ENCODE measurements at regions not wholly inside any gene's neighbourhood (a gene's known extent, or its start where the extent isn't known, plus 50 kb on each side); places are given as distances from the start of the nearest gene placed in this dataset.

DNA sequence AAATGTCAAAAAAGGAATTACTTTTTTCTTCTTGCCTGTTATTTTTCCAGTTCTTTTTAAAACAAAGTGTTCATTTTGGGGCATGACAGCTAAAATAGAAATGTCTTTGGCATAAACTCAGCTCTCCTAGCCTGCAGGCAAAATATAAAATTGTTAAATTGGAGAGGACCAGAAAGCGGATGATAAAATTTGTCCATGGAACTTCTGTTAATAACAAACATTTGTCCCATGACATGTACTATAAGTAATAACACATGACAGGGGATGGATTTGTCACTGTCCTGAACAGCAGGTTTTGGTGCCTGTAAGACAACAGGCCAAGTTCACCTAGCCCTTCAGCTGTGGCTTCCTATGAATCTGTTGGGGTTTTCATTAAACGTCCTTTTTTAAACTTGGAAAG lies 184.0 kb upstream of the TTC29 start:
- H3K9me3 ChIP-seq (ENCODE audit: control insufficient read depth in 1 of 2, low read length in 2 of 2), result no peaks in the 10 kb centered on the region
- Mint-ChIP-seq H3K9me3 (no peaks in the 10 kb centered on the region), H3K36me3 (no peaks in the 10 kb centered on the region), H3K4me3 (no peak overlapping the region), H3K27me3 (peaks cover 0 to 3% of the 10 kb centered on the region in 2 donors), H3K27ac (no peak overlapping the region), H3K4me1 (no peaks in the 10 kb centered on the region)
- H3K27me3 ChIP-seq (ENCODE audit: insufficient read depth, low read length), result no peaks in the 10 kb centered on the region
- no peak overlapping the region for H3K4me3 ChIP-seq (ENCODE audit: low read length in 2 of 2)
- intact Hi-C loops (cut with micrococcal nuclease), result no loop called here
- DNase-seq, result no peak
- POLR2A ChIA-PET (ENCODE audit: partially characterized antibody), result no interaction called here
- H3K36me3 ChIP-seq (ENCODE audit: insufficient read depth, low read length), result no peaks in the 10 kb centered on the region
- no peak overlapping the region for H3K27ac ChIP-seq (ENCODE audit: low read depth, low read length)
- CTCF ChIA-PET (ENCODE audit: partially characterized antibody), result interaction anchor here (0.6 kb wide), 1 partner anchor 11 kb away, joined by 3 read pairs; no protein-coding TSS in a partner anchor
- H3K4me1 ChIP-seq (ENCODE audit: insufficient read depth, low read length), result no peaks in the 10 kb centered on the region

GRCh38 chr4:147134536-147135210 lies 189.0 kb upstream of the TTC29 start:
- POLR2A ChIA-PET (ENCODE audit: partially characterized antibody), result no interaction called here
- no peak overlapping the region for H3K4me3 ChIP-seq (ENCODE audit: low read length in 2 of 2)
- intact Hi-C loops (cut with micrococcal nuclease), result no loop called here
- H3K4me1 Mint-ChIP-seq, result no peaks in the 10 kb centered on the region
- no peak for DNase-seq
- H3K9me3 Mint-ChIP-seq, result no peaks in the 10 kb centered on the region
- H3K4me3 Mint-ChIP-seq, result no peak overlapping the region
- peaks cover 2 to 9% of the 10 kb centered on the region in 2 donors for H3K27me3 Mint-ChIP-seq
- H3K27me3 ChIP-seq (ENCODE audit: insufficient read depth, low read length), result no peaks in the 10 kb centered on the region
- no peaks in the 10 kb centered on the region for H3K36me3 Mint-ChIP-seq
- H3K27ac ChIP-seq (ENCODE audit: low read depth, low read length), result no peak overlapping the region
- no peaks in the 10 kb centered on the region for H3K4me1 ChIP-seq (ENCODE audit: insufficient read depth, low read length)
- CTCF ChIA-PET (ENCODE audit: partially characterized antibody), result no interaction called here
- no peak overlapping the region for H3K27ac Mint-ChIP-seq
- no peaks in the 10 kb centered on the region for H3K36me3 ChIP-seq (ENCODE audit: insufficient read depth, low read length)
- H3K9me3 ChIP-seq (ENCODE audit: control insufficient read depth in 1 of 2, low read length in 2 of 2), result no peaks in the 10 kb centered on the region

DNA sequence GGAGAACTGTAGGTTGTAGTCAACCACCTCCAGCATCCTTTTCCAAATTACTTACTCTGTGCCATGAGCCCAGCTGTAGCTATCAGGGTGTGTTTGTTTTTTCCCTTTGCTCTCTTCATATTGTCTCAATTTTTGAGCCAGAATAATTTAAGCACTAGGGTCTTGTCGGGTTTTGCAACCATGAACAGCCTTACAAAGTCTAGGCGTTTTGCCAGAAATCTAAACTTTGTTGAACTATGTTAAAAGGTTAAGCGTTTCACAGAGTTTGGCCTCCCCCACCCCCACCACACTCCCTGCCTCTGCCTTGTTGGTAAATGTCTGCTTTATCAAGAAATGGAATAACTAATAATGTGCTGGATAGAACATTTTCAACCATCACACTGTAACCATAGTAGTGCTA lies 190.6 kb upstream of the TTC29 start:
- ChIA-PET POLR2A (ENCODE audit: partially characterized antibody) (no interaction called here), CTCF (ENCODE audit: partially characterized antibody) (no interaction called here)
- Histone ChIP-seq H3K27me3 (ENCODE audit: insufficient read depth, low read length) (no peaks in the 10 kb centered on the region), H3K4me1 (ENCODE audit: insufficient read depth, low read length) (no peaks in the 10 kb centered on the region), H3K4me3 (ENCODE audit: low read length in 2 of 2) (no peak overlapping the region), H3K27ac (ENCODE audit: low read depth, low read length) (no peak overlapping the region), H3K36me3 (ENCODE audit: insufficient read depth, low read length) (no peaks in the 10 kb centered on the region), H3K9me3 (ENCODE audit: control insufficient read depth in 1 of 2, low read length in 2 of 2) (no peaks in the 10 kb centered on the region)
- Mint-ChIP-seq H3K27ac (no peak overlapping the region), H3K4me3 (no peak overlapping the region), H3K27me3 (peaks cover 2 to 9% of the 10 kb centered on the region in 2 donors), H3K36me3 (no peaks in the 10 kb centered on the region), H3K4me1 (no peaks in the 10 kb centered on the region), H3K9me3 (peaks cover 0 to 3% (median 0%) of the 10 kb centered on the region in 8 donors)
- DNase-seq, result no peak
- intact Hi-C loops (cut with micrococcal nuclease), result no loop called here

DNA sequence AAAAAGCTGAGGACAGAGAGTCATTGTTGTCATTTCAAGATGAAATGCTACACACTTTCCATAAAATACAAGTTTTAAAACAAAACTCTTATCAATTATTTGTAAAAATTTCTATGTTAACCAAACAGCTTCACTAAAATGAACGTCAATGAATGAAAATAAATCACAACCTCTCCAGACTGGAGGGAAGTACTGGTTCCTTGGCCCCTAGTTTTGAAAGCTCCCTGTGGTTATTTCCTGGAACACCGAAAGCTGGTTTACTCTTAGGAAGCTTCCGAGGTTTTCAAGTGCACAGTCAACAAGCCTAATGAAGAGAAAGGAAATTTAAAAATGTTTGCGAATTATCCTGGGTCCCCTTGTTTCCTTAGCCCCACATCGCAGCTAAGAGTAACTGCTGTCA lies 191.1 kb upstream of the TTC29 start:
- H3K9me3 Mint-ChIP-seq, result peaks cover 0 to 3% (median 0%) of the 10 kb centered on the region in 8 donors
- Histone ChIP-seq H3K9me3 (ENCODE audit: control insufficient read depth in 1 of 2, low read length in 2 of 2) (no peaks in the 10 kb centered on the region), H3K27me3 (ENCODE audit: insufficient read depth, low read length) (no peaks in the 10 kb centered on the region), H3K4me1 (ENCODE audit: insufficient read depth, low read length) (no peaks in the 10 kb centered on the region), H3K27ac (ENCODE audit: low read depth, low read length) (no peak overlapping the region), H3K4me3 (ENCODE audit: low read length in 2 of 2) (no peak overlapping the region), H3K36me3 (ENCODE audit: insufficient read depth, low read length) (no peaks in the 10 kb centered on the region)
- intact Hi-C loops (cut with micrococcal nuclease), result no loop called here
- H3K27ac Mint-ChIP-seq, result no peak overlapping the region
- no peaks in the 10 kb centered on the region for H3K4me1 Mint-ChIP-seq
- ChIA-PET POLR2A (ENCODE audit: partially characterized antibody) (no interaction called here), CTCF (ENCODE audit: partially characterized antibody) (no interaction called here)
- no peak for DNase-seq
- H3K4me3 Mint-ChIP-seq, result no peak overlapping the region
- H3K27me3 Mint-ChIP-seq, result peaks cover 2 to 9% of the 10 kb centered on the region in 2 donors
- no peaks in the 10 kb centered on the region for H3K36me3 Mint-ChIP-seq

GRCh38 chr4:147137280-147137679 lies 191.6 kb upstream of the TTC29 start:
- no peak for DNase-seq
- Histone ChIP-seq H3K36me3 (ENCODE audit: insufficient read depth, low read length) (no peaks in the 10 kb centered on the region), H3K27me3 (ENCODE audit: insufficient read depth, low read length) (no peaks in the 10 kb centered on the region), H3K9me3 (ENCODE audit: control insufficient read depth in 1 of 2, low read length in 2 of 2) (no peaks in the 10 kb centered on the region), H3K4me1 (ENCODE audit: insufficient read depth, low read length) (no peaks in the 10 kb centered on the region), H3K27ac (ENCODE audit: low read depth, low read length) (no peak overlapping the region), H3K4me3 (ENCODE audit: low read length in 2 of 2) (no peak overlapping the region)
- Mint-ChIP-seq H3K4me3 (no peak overlapping the region), H3K27me3 (peaks cover 2 to 9% of the 10 kb centered on the region in 2 donors), H3K9me3 (peaks cover 0 to 3% (median 0%) of the 10 kb centered on the region in 8 donors), H3K36me3 (no peaks in the 10 kb centered on the region), H3K27ac (peak overlapping the region in 1 of 7 donors; percentile 13), H3K4me1 (no peaks in the 10 kb centered on the region)
- POLR2A ChIA-PET (ENCODE audit: partially characterized antibody), result no interaction called here
- CTCF ChIA-PET (ENCODE audit: partially characterized antibody), result no interaction called here
- intact Hi-C loops (cut with micrococcal nuclease), result no loop called here

GRCh38 chr4:147138171-147138570 lies 192.5 kb upstream of the TTC29 start:
- intact Hi-C loops (cut with micrococcal nuclease), result no loop called here
- Mint-ChIP-seq H3K27ac (no peak overlapping the region), H3K36me3 (no peaks in the 10 kb centered on the region), H3K9me3 (peaks cover 0 to 3% (median 0%) of the 10 kb centered on the region in 8 donors), H3K4me3 (no peak overlapping the region), H3K27me3 (peaks cover 2 to 8% of the 10 kb centered on the region in 2 donors), H3K4me1 (no peaks in the 10 kb centered on the region)
- CTCF ChIA-PET (ENCODE audit: partially characterized antibody), result no interaction called here
- POLR2A ChIA-PET (ENCODE audit: partially characterized antibody), result no interaction called here
- Histone ChIP-seq H3K9me3 (ENCODE audit: control insufficient read depth in 1 of 2, low read length in 2 of 2) (no peaks in the 10 kb centered on the region), H3K36me3 (ENCODE audit: insufficient read depth, low read length) (no peaks in the 10 kb centered on the region), H3K27ac (ENCODE audit: low read depth, low read length) (no peak overlapping the region), H3K4me1 (ENCODE audit: insufficient read depth, low read length) (no peaks in the 10 kb centered on the region), H3K27me3 (ENCODE audit: insufficient read depth, low read length) (no peaks in the 10 kb centered on the region), H3K4me3 (ENCODE audit: low read length in 2 of 2) (no peak overlapping the region)
- no peak for DNase-seq

- no peak for DNase-seq
- no peak overlapping the region for H3K27ac Mint-ChIP-seq
- CTCF ChIA-PET (ENCODE audit: partially characterized antibody), result no interaction called here
- Histone ChIP-seq H3K4me1 (ENCODE audit: insufficient read depth, low read length) (no peaks in the 10 kb centered on the region), H3K9me3 (ENCODE audit: control insufficient read depth in 1 of 2, low read length in 2 of 2) (no peaks in the 10 kb centered on the region), H3K4me3 (ENCODE audit: low read length in 2 of 2) (no peak overlapping the region), H3K36me3 (ENCODE audit: insufficient read depth, low read length) (no peaks in the 10 kb centered on the region), H3K27ac (ENCODE audit: low read depth, low read length) (no peak overlapping the region), H3K27me3 (ENCODE audit: insufficient read depth, low read length) (no peaks in the 10 kb centered on the region)
- no peaks in the 10 kb centered on the region for H3K4me1 Mint-ChIP-seq
- peaks cover 0 to 3% (median 0%) of the 10 kb centered on the region in 8 donors for H3K9me3 Mint-ChIP-seq
- intact Hi-C loops (cut with micrococcal nuclease), result no loop called here
- H3K4me3 Mint-ChIP-seq, result peak overlapping the region in 1 of 8 donors; percentile 11
- POLR2A ChIA-PET (ENCODE audit: partially characterized antibody), result no interaction called here
- peaks cover 2 to 8% of the 10 kb centered on the region in 2 donors for H3K27me3 Mint-ChIP-seq
- no peaks in the 10 kb centered on the region for H3K36me3 Mint-ChIP-seq
These were observed 194.0 kb upstream of the TTC29 start for GRCh38 chr4:147139455-147140198.
